ENCODE measurements at regions not wholly inside any gene's neighbourhood (a gene's known extent, or its start where the extent isn't known, plus 50 kb on each side); places are given as distances from the start of the nearest gene placed in this dataset.

DNA sequence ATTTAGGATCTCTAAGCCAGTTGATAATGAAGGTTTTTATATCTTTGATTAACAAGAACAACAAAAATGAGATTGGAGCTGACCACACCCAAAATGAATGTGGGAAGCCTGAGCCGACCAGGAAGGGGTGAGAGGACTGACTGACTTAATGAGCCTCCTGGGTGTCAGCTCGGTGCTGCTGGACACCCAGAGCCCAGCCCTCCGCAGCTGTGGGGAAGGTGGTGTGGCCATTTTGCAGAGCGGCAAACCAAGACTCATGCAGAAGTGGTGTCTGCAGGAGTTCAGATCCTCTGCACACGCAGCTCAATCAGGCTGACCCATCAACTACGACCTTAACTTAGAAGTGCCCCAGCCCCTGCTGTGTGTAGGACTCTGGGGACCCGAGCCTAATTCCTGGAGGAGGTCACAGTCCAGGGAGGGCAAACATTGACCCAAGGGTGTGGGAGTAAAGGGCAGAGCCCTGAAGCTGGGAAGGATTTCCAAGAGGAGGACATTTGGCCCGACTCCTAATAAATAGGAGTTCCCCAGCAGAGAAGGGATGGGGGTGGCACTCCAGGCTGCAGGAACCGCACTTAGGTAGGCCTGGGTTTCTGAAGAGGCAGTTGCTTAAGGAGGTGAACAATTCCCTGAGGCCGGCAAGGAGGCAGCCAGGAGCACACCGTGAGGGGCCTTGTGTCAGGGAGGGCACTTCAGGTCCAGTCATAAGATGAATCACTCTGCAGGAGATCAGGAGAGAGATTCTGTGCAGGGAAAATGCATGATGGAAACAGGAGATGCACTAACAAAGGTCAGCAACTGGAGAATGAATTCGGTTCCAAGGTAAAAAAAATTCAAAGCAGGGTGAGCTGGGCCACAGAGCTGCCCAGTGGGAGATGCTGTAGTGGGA lies 197.1 kb upstream of the TPM1 start:
- peak; percentile 52 for DNase-seq
- TF ChIP-seq, protein P1, sequence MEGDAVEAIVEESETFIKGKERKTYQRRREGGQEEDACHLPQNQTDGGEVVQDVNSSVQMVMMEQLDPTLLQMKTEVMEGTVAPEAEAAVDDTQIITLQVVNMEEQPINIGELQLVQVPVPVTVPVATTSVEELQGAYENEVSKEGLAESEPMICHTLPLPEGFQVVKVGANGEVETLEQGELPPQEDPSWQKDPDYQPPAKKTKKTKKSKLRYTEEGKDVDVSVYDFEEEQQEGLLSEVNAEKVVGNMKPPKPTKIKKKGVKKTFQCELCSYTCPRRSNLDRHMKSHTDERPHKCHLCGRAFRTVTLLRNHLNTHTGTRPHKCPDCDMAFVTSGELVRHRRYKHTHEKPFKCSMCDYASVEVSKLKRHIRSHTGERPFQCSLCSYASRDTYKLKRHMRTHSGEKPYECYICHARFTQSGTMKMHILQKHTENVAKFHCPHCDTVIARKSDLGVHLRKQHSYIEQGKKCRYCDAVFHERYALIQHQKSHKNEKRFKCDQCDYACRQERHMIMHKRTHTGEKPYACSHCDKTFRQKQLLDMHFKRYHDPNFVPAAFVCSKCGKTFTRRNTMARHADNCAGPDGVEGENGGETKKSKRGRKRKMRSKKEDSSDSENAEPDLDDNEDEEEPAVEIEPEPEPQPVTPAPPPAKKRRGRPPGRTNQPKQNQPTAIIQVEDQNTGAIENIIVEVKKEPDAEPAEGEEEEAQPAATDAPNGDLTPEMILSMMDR (conservative IDR thresholded peaks at IDR 0.05): no peak
- Histone ChIP-seq H3K9me3 (ENCODE audit: control insufficient read depth, low read length) (no peaks in the 10 kb centered on the region), H3K27me3 (ENCODE audit: control insufficient read depth, insufficient read depth, low read length, poor library complexity, severe bottlenecking) (no peaks in the 10 kb centered on the region), H3K4me1 (ENCODE audit: control insufficient read depth, insufficient read depth, low read length) (peaks cover 4% of the 10 kb centered on the region), H3K9ac (ENCODE audit: extremely low read depth, low read length, poor library complexity, severe bottlenecking) (no peak overlapping the region), H3K4me3 (ENCODE audit: low read length) (no peak overlapping the region), H3K27ac (ENCODE audit: low read depth, low read length) (no peak overlapping the region), H3K36me3 (ENCODE audit: control insufficient read depth, insufficient read depth, low read length) (peaks cover 26% of the 10 kb centered on the region)
- H3K27ac Mint-ChIP-seq: no peak overlapping the region
- peaks cover 2% of the 10 kb centered on the region for H3K27me3 Mint-ChIP-seq (ENCODE audit: insufficient read depth)
- peaks cover 10% of the 10 kb centered on the region for H3K9me3 Mint-ChIP-seq
- 77 to 81% methylated on average over 6 to 12 of the region's 12 CpGs for WGBS, 2 experiments (ENCODE audit: insufficient coverage in 1 of 2, insufficient read length in 1 of 2)
- H3K4me1 Mint-ChIP-seq: peaks cover 38% of the 10 kb centered on the region
- peaks cover 35% of the 10 kb centered on the region for H3K36me3 Mint-ChIP-seq (ENCODE audit: low read depth)
- no peak overlapping the region for H3K4me3 Mint-ChIP-seq

DNA sequence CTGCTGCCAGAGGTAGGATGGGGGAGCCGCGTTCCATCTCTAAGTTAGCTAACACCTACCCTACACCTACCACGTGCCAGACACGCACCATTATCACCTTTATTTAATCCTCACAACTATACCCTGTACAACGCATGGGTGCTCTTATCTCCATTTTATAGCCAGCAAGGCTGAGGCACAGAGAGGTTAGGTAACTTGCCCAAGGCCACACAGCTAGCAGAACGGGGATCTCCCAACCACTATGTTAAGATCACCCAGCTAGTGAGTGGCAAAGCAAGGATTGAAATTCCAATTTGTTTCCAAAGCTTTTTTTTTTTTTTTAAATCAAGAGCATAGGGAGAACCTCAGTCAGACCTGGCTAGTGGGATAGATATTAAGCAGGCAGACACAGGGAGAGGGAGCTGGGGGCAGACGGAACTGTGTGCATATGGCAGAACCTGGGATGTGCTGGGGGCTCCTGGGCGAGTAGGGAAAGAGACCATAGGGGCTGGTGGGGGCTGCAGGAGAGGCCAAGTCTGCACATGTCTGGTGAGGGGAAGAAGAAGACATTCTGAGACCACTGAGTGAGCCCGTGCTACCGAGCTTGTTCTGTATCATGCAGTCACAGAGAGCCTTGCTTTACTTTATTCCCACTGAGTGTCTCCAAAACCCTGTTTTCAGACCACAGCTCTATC lies 196.3 kb upstream of the TPM1 start:
- Mint-ChIP-seq H3K36me3 (ENCODE audit: low read depth) (peaks cover 28% of the 10 kb centered on the region), H3K4me3 (no peak overlapping the region), H3K27ac (no peak overlapping the region), H3K4me1 (peaks cover 46% of the 10 kb centered on the region), H3K27me3 (ENCODE audit: insufficient read depth) (peaks cover 2% of the 10 kb centered on the region), H3K9me3 (peaks cover 10% of the 10 kb centered on the region)
- no peaks in the 10 kb centered on the region for H3K27me3 ChIP-seq (ENCODE audit: control insufficient read depth, insufficient read depth, low read length, poor library complexity, severe bottlenecking)
- no peak overlapping the region for H3K27ac ChIP-seq (ENCODE audit: low read depth, low read length)
- WGBS, 2 experiments (ENCODE audit: insufficient coverage in 1 of 2, insufficient read length in 1 of 2): 90 to 92% methylated on average over 6 to 10 of the region's 10 CpGs
- TF ChIP-seq, protein P1 (conservative IDR thresholded peaks at IDR 0.05): no peak
- no peak overlapping the region for H3K9ac ChIP-seq (ENCODE audit: extremely low read depth, low read length, poor library complexity, severe bottlenecking)
- H3K4me1 ChIP-seq (ENCODE audit: control insufficient read depth, insufficient read depth, low read length): peaks cover 8% of the 10 kb centered on the region
- H3K9me3 ChIP-seq (ENCODE audit: control insufficient read depth, low read length): no peaks in the 10 kb centered on the region
- H3K4me3 ChIP-seq (ENCODE audit: low read length): no peak overlapping the region
- DNase-seq: peak; percentile 65
- peaks cover 18% of the 10 kb centered on the region for H3K36me3 ChIP-seq (ENCODE audit: control insufficient read depth, insufficient read depth, low read length)

DNA sequence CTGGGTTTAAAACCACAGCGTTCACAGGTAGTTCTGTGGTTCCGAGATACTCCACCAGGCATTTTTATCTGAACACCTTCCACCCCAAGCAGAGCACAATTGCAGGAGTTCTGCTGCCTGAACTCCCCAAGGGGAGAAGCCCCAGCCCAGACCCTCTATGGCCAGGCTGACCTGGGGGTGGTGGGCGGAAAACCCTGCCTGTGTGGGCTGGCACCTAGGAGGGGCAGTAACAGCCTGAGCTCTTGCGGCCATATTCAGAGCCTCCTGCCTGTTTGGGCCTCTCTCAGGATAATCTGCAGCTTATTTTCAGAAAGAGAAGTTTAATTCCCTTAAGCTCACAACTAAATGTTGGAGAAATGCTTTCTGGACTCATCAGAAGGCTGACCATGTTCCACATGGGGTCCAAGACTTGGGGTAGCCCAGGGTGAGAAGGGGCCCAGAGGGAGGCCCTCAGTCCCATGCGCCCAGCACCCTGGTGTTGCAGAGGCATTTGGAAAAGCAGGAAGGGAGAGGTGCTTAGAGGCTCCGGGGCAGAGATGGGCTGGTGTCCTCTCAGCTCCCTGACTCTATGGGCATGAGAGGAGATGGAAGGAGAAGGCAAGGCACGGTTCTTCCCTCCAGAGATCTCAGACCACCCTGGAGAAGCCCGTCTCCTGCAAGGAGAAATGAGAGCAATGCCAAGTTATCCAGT lies 195.6 kb upstream of the TPM1 start:
- TF ChIP-seq, protein P1 (conservative IDR thresholded peaks at IDR 0.05): no peak
- Mint-ChIP-seq H3K36me3 (ENCODE audit: low read depth) (peaks cover 24% of the 10 kb centered on the region), H3K4me1 (peaks cover 47% of the 10 kb centered on the region), H3K27ac (no peak overlapping the region), H3K4me3 (no peak overlapping the region), H3K27me3 (ENCODE audit: insufficient read depth) (peaks cover 2% of the 10 kb centered on the region), H3K9me3 (peaks cover 10% of the 10 kb centered on the region)
- no peak overlapping the region for H3K9ac ChIP-seq (ENCODE audit: extremely low read depth, low read length, poor library complexity, severe bottlenecking)
- H3K9me3 ChIP-seq (ENCODE audit: control insufficient read depth, low read length): no peaks in the 10 kb centered on the region
- H3K27ac ChIP-seq (ENCODE audit: low read depth, low read length): no peak overlapping the region
- no peaks in the 10 kb centered on the region for H3K27me3 ChIP-seq (ENCODE audit: control insufficient read depth, insufficient read depth, low read length, poor library complexity, severe bottlenecking)
- no peak overlapping the region for H3K4me3 ChIP-seq (ENCODE audit: low read length)
- whole genome bisulfite sequencing, 2 experiments (ENCODE audit: insufficient coverage in 1 of 2, insufficient read length in 1 of 2): 88 to 96% methylated on average over 3 to 8 of the region's 8 CpGs
- DNase-seq: peak; percentile 39
- peaks cover 8% of the 10 kb centered on the region for H3K4me1 ChIP-seq (ENCODE audit: control insufficient read depth, insufficient read depth, low read length)
- H3K36me3 ChIP-seq (ENCODE audit: control insufficient read depth, insufficient read depth, low read length): peaks cover 17% of the 10 kb centered on the region

Data from endodermal cell (in vitro differentiated cells).